Epithelial cell of esophagus (primary cell): ENCODE measurements at regions not wholly inside any gene's neighbourhood (a gene's known extent, or its start where the extent isn't known, plus 50 kb on each side); places are given as distances from the start of the nearest gene placed in this dataset.

Experiments used
- DNase-seq: peaks from one replicate; pipeline ENCODE4 v3.0.0; 2010; ENCODE audit warnings: low read depth
- H3K4me3 ChIP-seq: 2 replicates; pipeline ENCODE4 v1.5.1; 2011; ENCODE audit warnings: mild to moderate bottlenecking, low read length, control low read depth
- TF ChIP-seq, protein P1 (sequence below): IDR thresholded peaks from 2 replicates; pipeline ENCODE4 v1.5.1; 2011; ENCODE audit warnings: low read depth, mild to moderate bottlenecking, low read length, control low read depth, inconsistent platforms; ENCODE audit not compliant: insufficient read depth; ENCODE audit errors: missing control alignments

DNA sequence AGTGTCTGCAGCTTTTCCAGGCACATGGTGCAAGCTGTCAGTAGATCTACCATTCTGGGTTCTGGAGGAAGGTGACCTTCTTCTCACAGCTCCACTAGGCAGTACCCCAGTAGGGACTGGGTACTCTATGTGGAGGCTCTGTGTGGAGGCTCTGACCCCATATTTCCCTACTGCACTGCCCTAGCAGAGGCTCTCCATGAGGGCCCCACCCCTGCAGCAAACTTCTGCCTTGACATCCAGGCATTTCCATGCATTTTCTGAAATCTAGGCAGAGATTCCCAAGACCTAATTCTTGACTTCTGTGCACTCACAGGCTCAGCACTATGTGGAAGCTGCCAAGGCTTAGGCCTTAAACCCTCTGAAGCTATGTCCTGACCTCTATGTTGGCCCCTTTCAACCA, 1060.0 kb downstream of the NAALADL2 start:
- TF ChIP-seq, protein P1, sequence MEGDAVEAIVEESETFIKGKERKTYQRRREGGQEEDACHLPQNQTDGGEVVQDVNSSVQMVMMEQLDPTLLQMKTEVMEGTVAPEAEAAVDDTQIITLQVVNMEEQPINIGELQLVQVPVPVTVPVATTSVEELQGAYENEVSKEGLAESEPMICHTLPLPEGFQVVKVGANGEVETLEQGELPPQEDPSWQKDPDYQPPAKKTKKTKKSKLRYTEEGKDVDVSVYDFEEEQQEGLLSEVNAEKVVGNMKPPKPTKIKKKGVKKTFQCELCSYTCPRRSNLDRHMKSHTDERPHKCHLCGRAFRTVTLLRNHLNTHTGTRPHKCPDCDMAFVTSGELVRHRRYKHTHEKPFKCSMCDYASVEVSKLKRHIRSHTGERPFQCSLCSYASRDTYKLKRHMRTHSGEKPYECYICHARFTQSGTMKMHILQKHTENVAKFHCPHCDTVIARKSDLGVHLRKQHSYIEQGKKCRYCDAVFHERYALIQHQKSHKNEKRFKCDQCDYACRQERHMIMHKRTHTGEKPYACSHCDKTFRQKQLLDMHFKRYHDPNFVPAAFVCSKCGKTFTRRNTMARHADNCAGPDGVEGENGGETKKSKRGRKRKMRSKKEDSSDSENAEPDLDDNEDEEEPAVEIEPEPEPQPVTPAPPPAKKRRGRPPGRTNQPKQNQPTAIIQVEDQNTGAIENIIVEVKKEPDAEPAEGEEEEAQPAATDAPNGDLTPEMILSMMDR, result no peak
- H3K4me3 ChIP-seq, result no peak overlapping the region
- DNase-seq, result no peak

GRCh38 chr3:175916191-175916934, 1057.2 kb downstream of the NAALADL2 start:
- TF ChIP-seq, protein P1, result no peak
- H3K4me3 ChIP-seq, result no peak overlapping the region
- no peak for DNase-seq

- H3K4me3 ChIP-seq, result no peak overlapping the region
- TF ChIP-seq, protein P1, result no peak
- DNase-seq, result peak; percentile 15
Observed at GRCh38 chr3:175914785-175915184, 1055.7 kb downstream of the NAALADL2 start.

- TF ChIP-seq, protein P1, result no peak
- no peak for DNase-seq
Observed at GRCh38 chr3:175913286-175913685, 1054.2 kb downstream of the NAALADL2 start.

GRCh38 chr3:175911937-175912336, 1052.8 kb downstream of the NAALADL2 start:
- no peak for DNase-seq
- no peak overlapping the region for H3K4me3 ChIP-seq
- TF ChIP-seq, protein P1, result no peak

More at GRCh38 chr3:175913286-175913685, 1054.2 kb downstream of the NAALADL2 start:
- no peak overlapping the region for H3K4me3 ChIP-seq

DNA sequence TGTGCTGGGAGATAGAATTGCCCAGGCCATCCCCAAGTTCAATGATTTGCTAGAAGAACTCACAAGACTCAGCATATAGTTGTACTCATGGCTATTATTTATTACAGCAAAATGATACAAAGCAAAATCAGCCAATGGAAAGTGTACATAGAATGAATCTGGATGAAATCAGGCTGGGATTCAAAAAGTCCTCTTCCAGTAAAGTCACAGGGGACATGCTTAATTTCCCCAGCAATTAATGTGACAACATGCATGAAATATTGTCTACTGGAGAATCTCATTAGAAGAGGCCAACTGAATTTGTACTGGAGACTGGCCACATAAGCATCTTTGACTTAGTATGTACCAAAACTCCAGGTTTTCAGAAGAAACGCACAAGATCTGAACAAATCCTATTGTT, 1043.1 kb downstream of the NAALADL2 start:
- no peak for DNase-seq
- H3K4me3 ChIP-seq, result no peak overlapping the region
- TF ChIP-seq, protein P1, result no peak

DNA sequence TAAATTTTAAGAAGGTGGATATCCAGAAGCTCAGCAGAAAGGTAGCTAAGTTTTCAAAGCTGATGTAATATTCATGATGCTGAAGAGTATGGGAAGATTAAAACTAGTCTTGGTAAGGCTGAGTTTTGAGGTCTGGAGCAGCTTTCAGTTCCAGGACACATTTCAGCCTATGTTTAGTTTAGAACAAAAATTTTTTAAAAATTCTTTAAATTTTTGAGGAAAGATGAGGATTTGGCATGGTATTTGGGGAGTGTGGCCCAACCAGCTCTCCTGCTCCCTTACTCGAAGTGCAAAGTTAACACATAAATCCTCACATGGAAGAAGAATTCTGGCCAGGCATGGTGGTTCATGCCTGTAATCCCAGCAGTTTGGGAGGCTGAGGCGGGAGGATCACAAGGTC, 1039.1 kb downstream of the NAALADL2 start:
- H3K4me3 ChIP-seq, result no peak overlapping the region
- no peak for DNase-seq
- TF ChIP-seq, protein P1, result no peak
